HCT116 (cell line): ENCODE measurements at regions not wholly inside any gene's neighbourhood (a gene's known extent, or its start where the extent isn't known, plus 50 kb on each side); places are given as distances from the start of the nearest gene placed in this dataset.

ENCODE experiments used
- ATF3 ChIP-seq: IDR thresholded peaks from 2 replicates; pipeline ENCODE4 v1.6.1; 2012
- CEBPB ChIP-seq: IDR thresholded peaks from 2 replicates; pipeline ENCODE4 v1.6.1; 2012; ENCODE audit warnings: low read depth
- CTCF ChIP-seq, 3 experiments: fragments of 200-600 bp in 1 of 3; sonication (generic) in 1 of 3; IDR thresholded peaks in 2 of 3; conservative IDR thresholded peaks in 1 of 3; 2 replicates each; pipeline ENCODE4 v1.5.1; 2012 to 2017; ENCODE audit warnings: low read depth in 2 of 3, low read length in 2 of 3, antibody characterized with exemption in 1 of 3, borderline replicate concordance in 1 of 3, control low read depth in 1 of 3, mild to moderate bottlenecking in 1 of 3, mixed read lengths in 1 of 3, mixed run types in 1 of 3, moderate library complexity in 1 of 3; ENCODE audit not compliant: insufficient read depth in 1 of 3
- EGR1 ChIP-seq: IDR thresholded peaks from 2 replicates; pipeline ENCODE4 v1.6.1; 2012; ENCODE audit warnings: low read depth
- EZH2 ChIP-seq: fragments of 200-600 bp; sonication (generic); IDR thresholded peaks from 2 replicates; pipeline ENCODE4 v1.6.1; 2017; ENCODE audit warnings: antibody characterized with exemption, mixed run types
- MAX ChIP-seq: IDR thresholded peaks from 2 replicates; pipeline ENCODE4 v1.6.1; 2012
- POLR2A ChIP-seq: IDR thresholded peaks from 2 replicates; pipeline ENCODE4 v1.7.0; 2011; ENCODE audit warnings: borderline replicate concordance; ENCODE audit not compliant: insufficient read depth, insufficient read length; ENCODE audit errors: extremely low read depth
- POLR2AphosphoS5 ChIP-seq: IDR thresholded peaks from 2 replicates; pipeline ENCODE4 v1.6.1; 2011; ENCODE audit warnings: mild to moderate bottlenecking, low read depth, low read length, moderate library complexity
- REST ChIP-seq: IDR thresholded peaks from 2 replicates; pipeline ENCODE4 v1.6.1; 2012; ENCODE audit warnings: low read depth
- TCF7L2 ChIP-seq: IDR thresholded peaks from 2 replicates; pipeline ENCODE4 v1.7.0; 2011; ENCODE audit warnings: borderline replicate concordance, inconsistent platforms; ENCODE audit not compliant: insufficient read depth, insufficient read length; ENCODE audit errors: extremely low read depth

- no peak for TF ChIP-seq EZH2
- no peak for TF ChIP-seq CTCF (IDR thresholded peaks at IDR 0.05 in 2 of 3, conservative IDR thresholded peaks at IDR 0.05 in 1 of 3; ENCODE audit: borderline replicate concordance in 1 of 3, insufficient read depth in 1 of 3, low read depth in 2 of 3, low read length in 2 of 3)
- no peak for TF ChIP-seq MAX
- no peak for TF ChIP-seq POLR2AphosphoS5
- no peak for TF ChIP-seq POLR2A
- no peak for TF ChIP-seq EGR1
- TF ChIP-seq CEBPB, result no peak
- no peak for TF ChIP-seq TCF7L2
- TF ChIP-seq REST, result no peak
- no peak for TF ChIP-seq ATF3
Measured at GRCh38 chr3:30475038-30475808, 131.2 kb upstream of the TGFBR2 start.
